ENCODE measurements at regions not wholly inside any gene's neighbourhood (a gene's known extent, or its start where the extent isn't known, plus 50 kb on each side); places are given as distances from the start of the nearest gene placed in this dataset.

- TF ChIP-seq POLR2A (IDR thresholded peaks at IDR 0.05; ENCODE audit: low read length) (no peak), RAD21 (conservative IDR thresholded peaks at IDR 0.05 in 1 of 2, IDR thresholded peaks at IDR 0.05 in 1 of 2) (no peak), CTCF (IDR thresholded peaks at IDR 0.05) (no peak), EP300 (IDR thresholded peaks at IDR 0.05) (no peak), E2F6 (IDR thresholded peaks at IDR 0.05; ENCODE audit: borderline replicate concordance, low read depth) (no peak), RCOR1 (IDR thresholded peaks at IDR 0.05; ENCODE audit: low read depth, low read length) (no peak), NPAS2 (CRISPR knock-in tag; IDR thresholded peaks at IDR 0.05; ENCODE audit: borderline replicate concordance) (no peak), CBX8 (IDR thresholded peaks at IDR 0.05) (no peak), KDM5A (IDR thresholded peaks at IDR 0.05) (no peak)
These were observed 73.5 kb upstream of the TNIK start for GRCh38 chr3:171533702-171534101.

Data from A549 (cell line).